Gastrocnemius medialis (tissue), 4 donors: ENCODE measurements at regions not wholly inside any gene's neighbourhood (a gene's known extent, or its start where the extent isn't known, plus 50 kb on each side); places are given as distances from the start of the nearest gene placed in this dataset.

Experiments used
- CTCF ChIP-seq, 5 experiments: fragments of 450-650 bp in 3 of 5; fragments of 200-600 bp in 2 of 5; sonication (generic) in 2 of 5; IDR thresholded peaks in 4 of 5; conservative IDR thresholded peaks in 1 of 5; 1 replicate in 4 of 5; 2 replicates in 1 of 5; pipeline ENCODE4 v1.5.1; 2016 to 2019; ENCODE audit warnings: antibody characterized with exemption in 5 of 5, mild to moderate bottlenecking in 3 of 5, moderate library complexity in 3 of 5
- POLR2A ChIP-seq, 2 donors: fragments of 450-650 bp; IDR thresholded peaks; one replicate each; pipeline ENCODE4 v1.6.1; 2017; ENCODE audit warnings: antibody characterized with exemption in 2 of 2, mild to moderate bottlenecking in 2 of 2, moderate library complexity in 2 of 2

DNA sequence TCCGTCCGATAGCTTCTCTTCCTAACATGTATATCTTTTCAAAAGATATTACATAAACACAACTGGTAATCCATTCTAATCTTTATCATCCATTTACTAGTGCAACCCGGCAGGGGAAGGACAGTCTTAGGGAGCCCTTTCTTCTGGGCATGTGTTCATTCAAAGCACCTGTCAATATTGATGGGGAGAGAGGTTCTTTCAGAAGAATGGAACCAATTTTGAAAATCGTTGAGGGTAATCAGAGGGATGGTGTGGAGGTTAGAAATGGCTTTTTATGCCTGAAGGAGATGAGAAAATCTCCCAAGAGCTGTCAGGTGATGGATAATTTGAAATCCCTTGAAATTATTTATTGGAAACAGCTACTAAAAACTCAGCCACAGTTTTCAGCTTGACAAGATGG is 561.9 kb upstream of the DCC start:
- no peak for TF ChIP-seq CTCF (IDR thresholded peaks at IDR 0.05 in 4 of 5, conservative IDR thresholded peaks at IDR 0.05 in 1 of 5)
- TF ChIP-seq POLR2A (IDR thresholded peaks at IDR 0.05): no peak
